Non-pigmented ciliary epithelial cell (primary cell): ENCODE measurements at regions not wholly inside any gene's neighbourhood (a gene's known extent, or its start where the extent isn't known, plus 50 kb on each side); places are given as distances from the start of the nearest gene placed in this dataset.

Source experiments
- DNase-seq: peaks from one replicate; pipeline ENCODE4 v3.0.0-alpha.2; 2010; ENCODE audit warnings: low read depth

DNA sequence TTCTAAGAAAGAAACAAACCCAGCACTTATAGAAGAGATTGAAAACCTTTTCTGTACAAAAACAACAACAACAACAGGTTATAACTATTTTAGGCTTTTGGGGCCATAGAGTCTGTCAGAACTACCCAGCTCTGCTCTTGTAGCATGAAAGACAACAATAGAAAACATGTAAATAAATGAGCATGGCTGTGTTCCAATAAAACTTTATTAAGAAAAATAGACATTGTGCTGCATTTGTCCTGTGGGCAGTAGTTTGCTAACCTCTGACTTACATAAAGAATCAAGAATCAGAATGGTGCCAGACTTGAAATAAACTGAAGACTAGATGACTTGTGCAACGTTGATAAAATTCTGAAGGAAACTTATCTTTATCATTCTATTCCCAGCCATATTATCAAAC is 617.5 kb downstream of the DIAPH3 start:
- no peak for DNase-seq

GRCh38 chr13:59547950-59548349 is 615.8 kb downstream of the DIAPH3 start:
- DNase-seq: no peak

GRCh38 chr13:59562924-59563323 is 600.8 kb downstream of the DIAPH3 start:
- no peak for DNase-seq

DNA sequence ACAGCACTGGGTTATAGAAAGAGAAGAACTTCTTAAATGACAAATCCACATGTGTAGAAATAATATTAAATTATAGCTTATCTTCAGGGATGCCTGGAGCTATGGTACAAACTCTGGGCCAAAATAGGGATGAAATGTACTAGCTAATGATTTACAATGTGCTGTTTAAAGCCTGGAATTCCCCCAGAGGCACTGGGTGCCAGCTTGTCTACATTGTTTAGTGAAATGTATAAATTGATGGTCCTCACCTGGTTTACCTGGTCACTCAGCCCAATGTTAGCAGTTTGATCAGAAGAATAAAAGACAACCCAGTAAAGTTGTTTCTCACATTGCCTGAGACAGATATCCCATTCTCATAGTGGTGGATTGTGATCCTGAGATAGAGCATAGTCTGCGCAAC is 597.2 kb downstream of the DIAPH3 start:
- DNase-seq: no peak

DNA sequence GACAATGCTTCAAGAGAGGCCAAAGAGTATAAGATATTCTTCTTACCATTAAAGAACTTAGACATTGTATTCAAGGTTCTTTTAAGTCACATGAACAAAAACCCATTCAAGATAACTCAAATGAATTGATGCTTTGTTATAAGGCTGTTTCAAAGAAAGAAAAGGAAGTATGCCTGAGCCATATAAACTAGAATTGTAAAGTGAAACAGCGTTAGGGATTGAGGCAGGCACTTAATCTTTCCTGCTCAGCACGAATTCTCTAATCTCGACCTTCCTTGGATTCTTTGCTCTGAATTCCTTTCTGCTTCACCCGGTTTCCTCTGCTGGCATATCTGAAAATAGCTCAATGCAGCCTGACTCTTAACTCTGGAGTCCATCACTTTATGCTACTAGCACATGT is 595.4 kb downstream of the DIAPH3 start:
- DNase-seq: no peak

GRCh38 chr13:59570204-59570603 is 593.5 kb downstream of the DIAPH3 start:
- DNase-seq: no peak

DNA sequence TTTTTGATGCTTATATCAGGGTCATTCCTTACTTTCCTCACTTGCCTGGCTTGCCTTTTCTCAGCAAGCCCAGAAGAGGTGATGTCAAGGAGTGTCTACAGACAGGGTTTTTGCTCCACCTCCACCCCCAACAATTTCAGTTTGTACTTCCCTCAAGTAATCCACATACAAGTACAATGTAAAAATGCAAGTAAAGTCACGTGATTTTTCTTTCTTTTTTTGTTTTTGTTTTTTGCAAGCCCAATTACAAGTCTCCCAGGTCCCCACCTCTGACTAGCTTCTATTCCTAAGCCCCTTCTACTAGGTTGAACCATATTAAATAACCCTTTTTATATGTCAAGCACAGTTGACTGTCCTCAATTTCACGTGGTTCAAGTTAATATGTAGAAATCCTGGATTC is 579.6 kb downstream of the DIAPH3 start:
- DNase-seq: no peak

GRCh38 chr13:59584761-59585670 is 578.7 kb downstream of the DIAPH3 start:
- DNase-seq: no peak

DNA sequence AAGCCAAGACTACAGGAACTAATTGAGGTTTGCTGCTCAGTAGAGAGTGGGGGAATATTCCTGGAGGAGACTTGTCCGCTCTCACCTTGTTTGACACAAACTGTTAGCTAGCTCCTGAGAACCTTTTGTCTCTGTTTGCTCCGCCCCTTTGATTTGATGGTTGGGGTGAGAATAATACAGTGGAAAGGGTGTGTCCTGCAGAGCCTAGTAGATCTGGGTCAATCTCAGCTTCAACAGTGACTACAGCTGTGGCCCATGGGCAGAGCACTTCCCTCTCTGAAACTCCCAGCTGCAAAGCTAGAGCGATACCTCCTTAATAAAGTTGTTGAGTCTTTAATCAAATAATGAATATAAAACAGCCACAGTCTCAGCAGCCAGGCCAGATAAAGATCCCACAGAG is 576.7 kb downstream of the DIAPH3 start:
- no peak for DNase-seq

GRCh38 chr13:59587971-59588716 is 575.6 kb downstream of the DIAPH3 start:
- DNase-seq: no peak

- no peak for DNase-seq
These were observed 575.0 kb downstream of the DIAPH3 start for GRCh38 chr13:59588717-59589067.

DNA sequence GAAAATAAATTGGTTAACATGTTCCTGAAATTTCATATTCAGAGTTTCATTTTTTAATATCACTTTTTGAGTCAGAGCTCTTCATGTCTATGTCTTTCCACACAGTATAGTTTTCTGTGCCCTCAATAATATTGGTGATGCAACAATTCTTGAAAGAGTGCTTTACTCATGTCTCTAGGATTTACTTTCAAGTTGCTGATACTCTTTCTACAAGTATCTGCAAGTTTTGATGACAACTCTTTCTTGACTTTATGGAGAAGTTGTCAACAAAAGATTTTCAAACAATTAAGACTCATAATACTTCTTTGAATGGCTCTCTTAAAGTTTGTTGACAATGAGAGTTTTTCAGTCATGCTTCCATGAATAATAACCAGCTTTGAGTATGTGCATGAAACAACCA is 561.7 kb downstream of the DIAPH3 start:
- no peak for DNase-seq

GRCh38 chr13:59603646-59604045 is 560.1 kb downstream of the DIAPH3 start:
- no peak for DNase-seq

DNA sequence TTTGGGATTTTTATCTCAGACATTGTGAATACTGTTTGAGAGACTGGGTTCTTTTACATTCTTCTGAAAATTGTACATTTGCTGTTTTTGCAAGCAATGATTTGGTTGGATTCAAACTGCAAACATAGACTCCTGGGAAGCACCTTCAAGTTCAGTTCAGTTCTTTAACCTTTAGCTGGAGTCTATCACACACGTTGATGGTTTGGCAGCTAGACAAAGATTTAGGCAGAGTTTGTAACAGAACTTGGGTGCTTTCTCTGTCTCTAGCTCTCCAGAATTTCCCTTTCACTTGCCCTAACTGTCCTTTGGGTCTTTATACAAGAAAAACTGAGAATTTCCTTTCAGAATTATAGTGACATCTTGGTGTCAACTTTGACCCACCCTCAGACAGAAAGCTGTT is 556.6 kb downstream of the DIAPH3 start:
- no peak for DNase-seq

- DNase-seq: no peak
These were observed 555.9 kb downstream of the DIAPH3 start for GRCh38 chr13:59607780-59608233.

DNA sequence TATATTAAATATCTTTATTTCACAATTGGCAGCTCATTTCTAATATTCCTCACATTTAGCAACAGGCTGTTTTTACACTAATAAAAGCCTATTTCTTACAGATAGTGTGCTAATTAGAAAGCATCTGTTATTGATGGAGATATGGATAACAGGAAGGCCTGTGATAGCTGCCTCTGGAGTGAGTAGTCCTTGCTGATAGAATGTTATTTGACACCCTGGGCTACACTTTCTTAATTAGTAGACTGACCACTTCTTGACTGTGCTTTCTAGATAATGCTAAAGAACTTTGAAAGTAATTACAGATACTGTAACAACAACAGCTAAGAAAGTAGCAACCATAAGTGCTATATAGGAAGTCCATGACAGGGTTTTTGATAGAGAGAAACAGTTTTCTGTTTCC is 554.3 kb downstream of the DIAPH3 start:
- DNase-seq: no peak
